HCT116 (cell line): ENCODE measurements at regions not wholly inside any gene's neighbourhood (a gene's known extent, or its start where the extent isn't known, plus 50 kb on each side); places are given as distances from the start of the nearest gene placed in this dataset.
A peak's percentile ranks its signal among the peaks of the same experiment; 100 is the strongest.

Experiments
- ATAC-seq: fragments of 200-7000 bp; cut with Tn5 transposase; 2 replicates; pipeline ENCODE4 v1.9.1; 2020; ENCODE audit warnings: mild to moderate bottlenecking, moderate library complexity
- BruUV-seq: library from RNA; stranded (reverse); fragments of 400-500 nt; replicated peaks from 2 replicates; lab custom pipeline; 2021; lab: Mats Ljungman, UMichigan
- CTCF ChIA-PET: fragments of 300-600 bp; sonication (Branson Sonifier 250); formaldehyde crosslinking; loops from one replicate; lab custom pipeline; 2021; ENCODE audit warnings: antibody characterized with exemption; lab: Charles Lee
- POLR2A ChIA-PET: fragments of 300-600, 350-600 bp; sonication (Branson Sonifier 250); formaldehyde crosslinking; loops from one replicate; lab custom pipeline; 2021; ENCODE audit warnings: antibody characterized with exemption; lab: Charles Lee
- RAD21 ChIA-PET, 2 experiments: fragments of 300-600 bp; sonication (Branson Sonifier 250); formaldehyde crosslinking; loops; one replicate each; lab custom pipeline; 2023; ENCODE audit warnings: low total read pairs in 2 of 2; ENCODE audit not compliant: uncharacterized antibody in 2 of 2, unreplicated experiment in 2 of 2, low non-redundant PET in 1 of 2; lab: Charles Lee
- DNase-seq: peaks from one replicate; pipeline ENCODE4 v3.0.0-alpha.2; 2010; ENCODE audit warnings: low read depth, low spot score
- H2AFZ ChIP-seq: fragments of 200-600 bp; shearing (Covaris generic), sonication (generic); 2 replicates; pipeline ENCODE4 v1.6.1; 2017; ENCODE audit warnings: low read depth, mixed run types, mixed read lengths, antibody characterized with exemption, low read length; ENCODE audit not compliant: poor library complexity, severe bottlenecking
- H3K27ac ChIP-seq: 2 replicates; pipeline ENCODE4 v1.5.1; 2012; ENCODE audit warnings: low read depth, low read length
- H3K27me3 ChIP-seq: fragments of 200-600 bp; sonication (generic); 2 replicates; pipeline ENCODE4 v1.6.1; 2016; ENCODE audit warnings: mixed run types, low read length, mixed read lengths; ENCODE audit not compliant: insufficient read depth
- H3K36me3 ChIP-seq, 2 experiments: fragments of 200-500 bp in 1 of 2; fragments of 200-600 bp in 1 of 2; sonication (Bioruptor generic) in 1 of 2; sonication (generic) in 1 of 2; 2 replicates each; pipeline versions ENCODE4 v1.5.1 to v1.6.1; 2014 to 2016; ENCODE audit warnings: low read length in 2 of 2, inconsistent platforms in 1 of 2, mixed read lengths in 1 of 2, mixed run types in 1 of 2; ENCODE audit not compliant: insufficient read depth in 2 of 2, control insufficient read depth in 1 of 2
- H3K4me1 ChIP-seq, 2 experiments: fragments of 200-600 bp in 1 of 2; sonication (generic) in 1 of 2; 2 replicates each; pipeline versions ENCODE4 v1.5.1 to v1.6.1; 2012 to 2017; ENCODE audit warnings: low read length in 2 of 2, inconsistent platforms in 1 of 2, mild to moderate bottlenecking in 1 of 2, mixed read lengths in 1 of 2, mixed run types in 1 of 2, moderate library complexity in 1 of 2; ENCODE audit not compliant: insufficient read depth in 2 of 2, control insufficient read depth in 1 of 2
- H3K4me2 ChIP-seq: fragments of 200-600 bp; sonication (generic); 2 replicates; pipeline ENCODE4 v1.6.1; 2017; ENCODE audit warnings: mixed run types, low read length, mixed read lengths
- H3K4me3 ChIP-seq, 2 experiments: fragments of 200-600 bp in 1 of 2; sonication (generic) in 1 of 2; replicated peaks in 1 of 2; 2 replicates each; pipeline ENCODE4 v1.5.1; 2011 to 2016; ENCODE audit warnings: low read length in 2 of 2, control low read depth in 1 of 2, low read depth in 1 of 2, mild to moderate bottlenecking in 1 of 2, mixed read lengths in 1 of 2, mixed run types in 1 of 2
- H3K79me2 ChIP-seq: fragments of 200-600 bp; sonication (generic); 2 replicates; pipeline ENCODE4 v1.6.1; 2017; ENCODE audit warnings: mild to moderate bottlenecking, mixed run types, low read length, moderate library complexity, mixed read lengths; ENCODE audit not compliant: insufficient read depth
- H3K9ac ChIP-seq: fragments of 200-600 bp; sonication (generic); 2 replicates; pipeline ENCODE4 v1.6.1; 2016; ENCODE audit warnings: low read length, mixed read lengths
- H3K9me2 ChIP-seq: fragments of 200-600 bp; sonication (generic), shearing (Covaris generic); 2 replicates; pipeline ENCODE4 v1.6.1; 2017; ENCODE audit warnings: mixed run types, mild to moderate bottlenecking, moderate library complexity; ENCODE audit not compliant: insufficient read depth
- H3K9me3 ChIP-seq, 2 experiments: fragments of 200-500 bp in 1 of 2; fragments of 200-600 bp in 1 of 2; sonication (Bioruptor generic) in 1 of 2; sonication (generic) in 1 of 2; 2 replicates each; pipeline ENCODE4 v1.6.1; 2014 to 2017; ENCODE audit warnings: low read length in 2 of 2, mixed read lengths in 2 of 2, inconsistent platforms in 1 of 2, low read depth in 1 of 2, mild to moderate bottlenecking in 1 of 2, mixed run types in 1 of 2, moderate library complexity in 1 of 2; ENCODE audit not compliant: control insufficient read depth in 1 of 2, insufficient read depth in 1 of 2
- H4K20me1 ChIP-seq: fragments of 200-600 bp; sonication (generic), shearing (Covaris generic); 2 replicates; pipeline ENCODE4 v1.6.1; 2017; ENCODE audit warnings: mixed run types, mild to moderate bottlenecking, moderate library complexity; ENCODE audit not compliant: insufficient read depth
- ATF3 ChIP-seq: IDR thresholded peaks from 2 replicates; pipeline ENCODE4 v1.6.1; 2012
- EGR1 ChIP-seq: IDR thresholded peaks from 2 replicates; pipeline ENCODE4 v1.6.1; 2012; ENCODE audit warnings: low read depth
- EZH2 ChIP-seq: fragments of 200-600 bp; sonication (generic); IDR thresholded peaks from 2 replicates; pipeline ENCODE4 v1.6.1; 2017; ENCODE audit warnings: antibody characterized with exemption, mixed run types
- EZH2phosphoT487 ChIP-seq: fragments of 200-600 bp; IDR thresholded peaks from 2 replicates; pipeline ENCODE4 v1.6.1; 2018; ENCODE audit warnings: antibody characterized with exemption, borderline replicate concordance
- JUND ChIP-seq: IDR thresholded peaks from 2 replicates; pipeline ENCODE4 v1.6.1; 2012
- POLR2A ChIP-seq: IDR thresholded peaks from 2 replicates; pipeline ENCODE4 v1.7.0; 2011; ENCODE audit warnings: borderline replicate concordance; ENCODE audit not compliant: insufficient read depth, insufficient read length; ENCODE audit errors: extremely low read depth
- POLR2AphosphoS5 ChIP-seq: IDR thresholded peaks from 2 replicates; pipeline ENCODE4 v1.6.1; 2011; ENCODE audit warnings: mild to moderate bottlenecking, low read depth, low read length, moderate library complexity
- RAD21 ChIP-seq: IDR thresholded peaks from 2 replicates; pipeline ENCODE4 v1.6.1; 2012; ENCODE audit warnings: low read depth, mild to moderate bottlenecking
- REST ChIP-seq: IDR thresholded peaks from 2 replicates; pipeline ENCODE4 v1.6.1; 2012; ENCODE audit warnings: low read depth
- SP1 ChIP-seq: IDR thresholded peaks from 2 replicates; pipeline ENCODE4 v1.6.1; 2012; ENCODE audit warnings: low read depth
- SRF ChIP-seq: IDR thresholded peaks from 2 replicates; pipeline ENCODE4 v1.6.1; 2012; ENCODE audit warnings: low read depth
- ZBTB33 ChIP-seq: IDR thresholded peaks from 2 replicates; pipeline ENCODE4 v1.6.1; 2011; ENCODE audit warnings: mild to moderate bottlenecking, low read length, moderate library complexity; ENCODE audit not compliant: insufficient replicate concordance; ENCODE audit errors: extremely low read depth
- intact Hi-C: fragments of 100-400 bp; cut with micrococcal nuclease; formaldehyde crosslinking; loops from 2 replicates; pipeline ENCODE4 v1.10.0; 2022

- intact Hi-C loops, result no loop called here
- Histone ChIP-seq H4K20me1 (no peaks in the 10 kb centered on the region), H3K36me3 (no peaks in the 10 kb centered on the region), H3K79me2 (no peaks in the 10 kb centered on the region), H3K27ac (no peak overlapping the region), H3K9me3 (peaks cover 0 to 4% of the 10 kb centered on the region in 2 experiments; a peak in 1 of 4 replicates), H3K27me3 (no peaks in the 10 kb centered on the region), H3K4me2 (no peak overlapping the region), H3K4me3 (no peak overlapping the region), H2AFZ (no peak overlapping the region), H3K9ac (no peak overlapping the region), H3K9me2 (no peaks in the 10 kb centered on the region), H3K4me1 (peaks cover 0 to 18% of the 10 kb centered on the region in 2 experiments; a peak in 2 of 4 replicates)
- BruUV-seq, result no TSS peak
- ChIA-PET CTCF (no interaction called here), POLR2A (no interaction called here), RAD21 (interaction anchor here in 1 of 2 experiments (0.5 kb wide), 1 partner anchor 222 kb away, joined by 3 read pairs; the partner anchor contains the start of gene SH3BP4)
- DNase-seq (no peak), ATAC-seq (peak; percentile 67)
- TF ChIP-seq EGR1, result no peak
- no peak for TF ChIP-seq RAD21
- no peak for TF ChIP-seq REST
- no peak for TF ChIP-seq POLR2AphosphoS5
- TF ChIP-seq ZBTB33, result no peak
- TF ChIP-seq ATF3, result no peak
- TF ChIP-seq JUND, result no peak
- TF ChIP-seq EZH2, result no peak
- TF ChIP-seq SP1, result no peak
- TF ChIP-seq POLR2A, result no peak
- TF ChIP-seq SRF, result no peak
- TF ChIP-seq EZH2phosphoT487, result no peak
Observed at GRCh38 chr2:234730066-234730640, 221.7 kb upstream of the SH3BP4 start.
